ENCODE measurements at regions not wholly inside any gene's neighbourhood (a gene's known extent, or its start where the extent isn't known, plus 50 kb on each side); places are given as distances from the start of the nearest gene placed in this dataset.
A peak's percentile ranks its signal among the peaks of the same experiment; 100 is the strongest.
"Not testable (repeated sequence)": the region's sequence is repeated elsewhere in the genome, so short reads cannot be mapped to it uniquely, and the experiment has no call there.

DNA sequence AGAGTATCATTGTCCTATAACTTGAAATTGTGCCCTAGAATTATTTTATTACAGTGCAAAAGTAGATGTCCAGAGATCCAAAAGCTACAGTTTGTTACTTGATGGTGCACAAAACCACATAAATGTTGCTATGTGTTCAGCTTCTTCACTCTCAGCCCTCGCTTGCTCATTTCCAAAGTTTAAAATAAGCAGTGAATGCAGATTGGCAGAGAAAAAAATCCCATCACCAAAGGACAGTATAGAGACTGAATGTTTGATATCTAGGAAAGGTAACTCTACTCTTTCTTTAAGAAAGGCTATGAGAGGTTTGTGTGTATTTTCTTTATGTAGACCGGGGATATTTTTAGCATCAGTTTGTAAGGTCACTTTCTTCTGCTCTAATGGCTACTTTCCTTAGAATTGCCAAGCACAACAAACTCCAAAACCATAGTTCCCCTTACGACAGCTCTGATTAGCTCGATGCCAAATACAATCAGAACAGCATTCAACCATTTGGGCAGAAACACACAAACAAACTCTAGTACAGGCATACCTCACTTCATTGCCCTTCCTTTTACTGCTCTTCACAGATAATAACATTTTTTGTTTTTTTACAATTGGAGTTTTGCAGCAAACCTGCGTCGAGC is 164.1 kb upstream of the CCDC54 start:
- DNase-seq (ENCODE audit: low read depth in 2 of 2), result no peak

GRCh38 chr3:107216229-107216628 is 161.0 kb upstream of the CCDC54 start:
- DNase-seq (ENCODE audit: low read depth in 2 of 2), result no peak

GRCh38 chr3:107216711-107217110 is 160.5 kb upstream of the CCDC54 start:
- DNase-seq (ENCODE audit: low read depth in 2 of 2), result no peak

GRCh38 chr3:107217172-107217571 is 160.1 kb upstream of the CCDC54 start:
- DNase-seq (ENCODE audit: low read depth in 2 of 2), result no peak

DNA sequence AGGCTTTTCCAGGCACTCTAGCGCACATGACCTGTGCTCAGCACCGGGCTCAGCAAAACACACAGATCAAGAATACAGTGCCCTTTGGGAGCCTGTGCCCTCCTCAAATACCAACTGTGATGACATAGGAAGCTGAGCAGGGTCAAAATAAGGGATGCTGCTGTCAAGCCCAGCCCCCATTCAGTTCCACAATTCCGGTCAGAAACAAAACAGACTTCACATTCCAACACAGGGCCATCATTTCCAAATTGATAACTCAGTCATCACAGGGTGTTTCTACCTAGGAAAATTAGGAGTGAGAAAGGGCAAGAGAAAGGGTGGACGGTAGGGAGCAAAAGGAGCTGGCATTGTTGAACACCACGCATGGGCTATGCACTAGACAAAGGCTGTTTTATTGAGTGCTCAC is 158.4 kb upstream of the CCDC54 start:
- DNase-seq (ENCODE audit: low read depth in 2 of 2), result no peak

DNA sequence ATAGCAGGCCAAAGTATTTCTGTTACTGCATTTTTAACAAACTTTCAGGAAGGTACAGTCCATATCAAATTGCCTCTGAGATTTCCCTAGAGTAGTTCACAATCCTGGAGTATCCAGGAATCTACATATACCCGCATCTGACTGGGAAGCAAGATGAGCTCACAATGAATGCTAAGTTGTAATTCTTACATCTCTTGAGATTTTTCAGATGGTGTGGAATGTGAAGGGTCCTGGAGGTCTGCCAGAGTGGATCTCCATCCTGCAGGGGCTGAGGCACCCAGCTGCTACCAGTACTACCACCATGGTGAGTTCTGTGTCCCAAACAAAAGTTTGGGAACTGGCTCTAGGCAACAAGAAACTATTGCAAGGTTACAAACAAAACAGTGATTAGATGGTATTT is 156.7 kb upstream of the CCDC54 start:
- DNase-seq (ENCODE audit: low read depth in 2 of 2), result no peak

DNA sequence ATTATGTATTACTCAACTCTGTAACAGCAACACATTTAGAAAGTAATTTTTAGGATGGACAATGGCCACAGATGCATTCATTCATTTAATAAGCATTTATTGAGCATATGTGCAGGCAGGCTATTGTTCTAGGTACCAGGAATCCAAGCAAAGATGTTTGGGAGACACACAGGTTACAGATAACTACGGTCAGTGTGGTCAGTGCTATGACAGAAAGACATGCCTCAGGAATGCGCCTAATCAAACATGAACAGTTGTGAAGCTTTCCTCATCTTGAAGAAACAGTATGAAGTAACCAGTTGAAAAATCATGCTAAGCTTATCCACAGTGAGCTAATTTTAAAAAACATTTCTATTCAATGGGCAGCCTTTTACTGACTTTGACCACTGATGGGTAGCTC is 155.4 kb upstream of the CCDC54 start:
- no peak for DNase-seq (ENCODE audit: low read depth in 2 of 2)

- no peak for DNase-seq (ENCODE audit: low read depth in 2 of 2)
These were observed 154.3 kb upstream of the CCDC54 start for GRCh38 chr3:107222907-107223306.

DNA sequence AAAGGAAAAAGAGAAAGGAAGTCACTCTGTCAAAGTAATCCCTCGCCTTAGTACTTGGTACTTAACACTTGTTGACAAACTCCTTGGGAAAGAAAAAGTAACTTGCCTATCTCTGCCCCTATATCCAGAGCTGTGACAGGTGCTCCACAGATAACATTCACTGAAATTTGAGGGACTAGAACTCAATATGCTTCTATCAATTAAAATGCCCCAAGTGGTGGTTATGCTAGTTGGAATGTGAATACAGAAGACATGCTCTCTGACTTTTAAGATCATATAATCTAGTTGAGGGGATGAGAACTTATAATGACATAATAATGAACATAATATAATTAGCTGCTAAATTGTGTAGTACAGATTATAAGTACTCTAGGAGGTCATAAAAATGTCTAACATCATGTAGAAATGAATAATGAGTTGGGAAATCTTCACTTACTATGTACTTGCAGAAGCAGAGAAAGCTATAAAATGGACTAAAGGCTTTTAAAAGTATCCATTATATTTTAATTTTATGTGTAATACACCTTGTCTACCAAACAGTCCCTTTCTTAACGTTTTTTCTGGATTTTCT is 153.1 kb upstream of the CCDC54 start:
- no peak for DNase-seq (ENCODE audit: low read depth in 2 of 2)

DNA sequence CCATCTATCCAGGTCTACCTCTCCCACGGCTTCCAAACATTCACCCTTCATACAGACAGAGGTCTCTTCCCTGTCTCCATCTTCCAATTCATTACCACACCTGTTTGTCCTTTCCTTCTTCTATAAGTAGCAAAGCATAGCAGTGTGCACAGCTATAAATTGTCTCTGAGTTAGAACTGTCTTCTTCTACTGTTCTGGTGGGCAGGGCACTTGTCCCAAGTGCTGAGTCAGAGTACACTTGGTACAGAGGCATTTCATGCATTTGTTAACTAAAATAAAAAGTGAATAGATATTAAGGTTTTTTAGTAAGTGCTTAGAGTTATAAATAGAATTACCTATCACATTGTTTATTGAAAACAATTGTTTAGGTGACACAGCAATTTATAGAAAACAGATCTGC is 150.1 kb upstream of the CCDC54 start:
- no peak for DNase-seq (ENCODE audit: low read depth in 2 of 2)

- DNase-seq (ENCODE audit: low read depth in 2 of 2), result not testable (repeated sequence)
These were observed 143.4 kb upstream of the CCDC54 start for GRCh38 chr3:107233877-107234276.

- no peak for DNase-seq (ENCODE audit: low read depth in 2 of 2)
These were observed 141.9 kb upstream of the CCDC54 start for GRCh38 chr3:107235193-107235927.

- no peak for DNase-seq (ENCODE audit: low read depth in 2 of 2)
These were observed 141.3 kb upstream of the CCDC54 start for GRCh38 chr3:107235928-107236315.

GRCh38 chr3:107236655-107237337 is 140.4 kb upstream of the CCDC54 start:
- no peak for DNase-seq (ENCODE audit: low read depth in 2 of 2)

GRCh38 chr3:107238787-107239186 is 138.5 kb upstream of the CCDC54 start:
- DNase-seq (ENCODE audit: low read depth in 2 of 2), result no peak

- DNase-seq (ENCODE audit: low read depth in 2 of 2), result no peak
These were observed 137.5 kb upstream of the CCDC54 start for GRCh38 chr3:107239703-107240102.

- peak; percentile 41 to 69 for DNase-seq (ENCODE audit: low read depth in 2 of 2)
These were observed 136.8 kb upstream of the CCDC54 start for GRCh38 chr3:107240183-107241091.

GRCh38 chr3:107241217-107241616 is 136.0 kb upstream of the CCDC54 start:
- DNase-seq (ENCODE audit: low read depth in 2 of 2), result no peak

DNA sequence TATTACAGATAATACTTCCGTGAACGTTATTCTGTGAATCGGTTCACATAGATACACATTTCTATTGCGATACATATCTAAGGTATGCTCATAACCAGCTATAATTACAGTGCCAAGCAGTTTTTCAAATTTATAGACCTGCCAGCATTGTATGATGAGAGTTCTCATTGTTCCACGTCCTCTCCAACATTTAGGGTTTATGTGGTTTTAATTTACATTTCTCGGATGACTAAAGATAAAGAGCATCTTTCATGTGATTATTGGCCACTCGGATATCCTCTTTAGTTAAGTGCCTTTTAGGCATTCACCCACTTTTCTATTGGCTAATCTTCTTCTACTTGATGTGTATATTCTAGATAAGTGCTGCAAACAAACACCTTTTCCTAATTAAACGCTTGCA is 134.7 kb upstream of the CCDC54 start:
- DNase-seq (ENCODE audit: low read depth in 2 of 2), result no peak

- DNase-seq (ENCODE audit: low read depth in 2 of 2), result no peak
These were observed 130.1 kb upstream of the CCDC54 start for GRCh38 chr3:107247116-107247515.

DNA sequence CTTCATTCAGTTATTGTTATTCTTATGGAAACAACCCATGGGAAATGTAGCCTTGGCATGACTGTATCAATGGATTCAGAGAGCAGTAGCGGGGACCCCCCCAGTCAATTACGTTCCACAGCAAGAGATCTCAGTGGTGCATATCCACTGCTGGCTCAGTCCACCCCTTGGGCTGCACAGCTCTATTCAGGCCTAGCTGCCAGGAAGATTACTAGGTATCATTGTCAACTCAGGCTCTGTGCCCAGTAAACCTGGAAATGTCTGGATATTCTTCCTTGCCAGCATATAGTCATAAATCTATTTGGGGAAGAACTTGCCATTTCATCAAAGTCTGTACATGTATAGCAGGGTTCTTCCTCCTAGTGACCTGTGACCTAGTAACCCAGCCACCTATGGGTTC is 128.1 kb upstream of the CCDC54 start:
- DNase-seq (ENCODE audit: low read depth in 2 of 2), result no peak

DNA sequence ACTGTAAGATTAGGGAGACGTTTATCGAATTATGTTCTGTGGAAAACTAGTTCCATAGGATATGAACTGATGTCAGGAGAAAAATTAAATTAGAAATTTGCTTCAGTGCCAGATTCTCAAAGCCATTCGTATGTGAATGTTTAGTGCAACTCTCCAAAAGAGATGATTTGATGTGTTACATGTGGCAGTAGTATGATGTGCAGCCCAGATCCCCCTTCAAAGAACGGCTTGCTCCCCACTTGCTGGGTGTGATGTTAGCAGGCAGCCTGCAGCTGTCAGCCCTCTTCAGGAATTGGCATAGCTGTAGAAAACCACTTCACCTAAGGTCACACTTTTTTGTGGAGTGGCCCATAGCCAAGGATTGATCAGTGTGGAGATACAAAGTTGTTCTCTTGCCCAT is 127.0 kb upstream of the CCDC54 start:
- no peak for DNase-seq (ENCODE audit: low read depth in 2 of 2)
